Natural killer cell (primary cell): ENCODE measurements at regions not wholly inside any gene's neighbourhood (a gene's known extent, or its start where the extent isn't known, plus 50 kb on each side); places are given as distances from the start of the nearest gene placed in this dataset.
"Not testable (repeated sequence)": the region's sequence is repeated elsewhere in the genome, so short reads cannot be mapped to it uniquely, and the experiment has no call there.

ENCODE experiments used
- ATAC-seq, 3 donors: fragments of 150-1000 bp in 2 of 3; fragments of 200-7000 bp in 1 of 3; cut with Tn5 transposase; 1 replicate in 1 of 3; 2 replicates in 2 of 3; pipeline ENCODE4 v1.10.0; 2021; ENCODE audit warnings: mild to moderate bottlenecking in 2 of 3, moderate library complexity in 2 of 3
- DNase-seq, 2 donors: peaks; one replicate each; pipeline versions ENCODE4 v3.0.0 to v3.0.0-alpha.2; 2013 to 2021; ENCODE audit warnings: mixed read lengths in 1 of 2
- H3K27ac ChIP-seq: one replicate; pipeline ENCODE4 v1.5.1; 2013; ENCODE audit warnings: mild to moderate bottlenecking, low read length
- H3K27me3 ChIP-seq: one replicate; pipeline ENCODE4 v1.6.1; 2013; ENCODE audit warnings: low read length; ENCODE audit not compliant: control insufficient read depth, insufficient read depth
- H3K36me3 ChIP-seq: one replicate; pipeline ENCODE4 v1.6.1; 2013; ENCODE audit warnings: low read length; ENCODE audit not compliant: control insufficient read depth, insufficient read depth
- H3K4me1 ChIP-seq: one replicate; pipeline ENCODE4 v1.6.1; 2013; ENCODE audit warnings: low read length; ENCODE audit not compliant: control insufficient read depth, insufficient read depth
- H3K4me3 ChIP-seq: one replicate; pipeline ENCODE4 v1.5.1; 2013; ENCODE audit warnings: low read length
- H3K9me3 ChIP-seq: one replicate; pipeline ENCODE4 v1.6.1; 2013; ENCODE audit warnings: low read length; ENCODE audit not compliant: control insufficient read depth, insufficient read depth
- H3K27ac Mint-ChIP-seq, 2 donors: one replicate each; pipeline ENCODE4 v1.8.0; 2022; ENCODE audit warnings: mild to moderate bottlenecking in 2 of 2, mixed read lengths in 2 of 2, moderate library complexity in 1 of 2
- H3K27me3 Mint-ChIP-seq, 2 donors: one replicate each; pipeline ENCODE4 v1.8.0; 2022; ENCODE audit warnings: low read depth in 2 of 2, mixed read lengths in 2 of 2
- H3K36me3 Mint-ChIP-seq: one replicate; pipeline ENCODE4 v1.8.0; 2022; ENCODE audit warnings: mixed read lengths
- H3K4me1 Mint-ChIP-seq, 2 donors: one replicate each; pipeline ENCODE4 v1.8.0; 2022; ENCODE audit warnings: mixed read lengths in 2 of 2
- H3K4me3 Mint-ChIP-seq: one replicate; pipeline ENCODE4 v1.8.0; 2022; ENCODE audit warnings: mild to moderate bottlenecking, moderate library complexity, mixed read lengths
- H3K9me3 Mint-ChIP-seq, 2 donors: one replicate each; pipeline ENCODE4 v1.8.0; 2022; ENCODE audit warnings: mixed read lengths in 2 of 2
- CTCF ChIP-seq: fragments of 200-600 bp; IDR thresholded peaks from one replicate; pipeline ENCODE4 v1.8.0; 2022; ENCODE audit warnings: antibody characterized with exemption
- WGBS: methylation state at CpG from one replicate; pipeline ENCODE4 v1.1.7; 2013; ENCODE audit warnings: missing lambda C conversion rate; ENCODE audit not compliant: insufficient coverage; 5-methylcytosine and 5-hydroxymethylcytosine counted together
- intact Hi-C: fragments of 100-400 bp; cut with micrococcal nuclease; formaldehyde crosslinking; loops from one replicate; pipeline ENCODE4 v1.14.2; 2022

DNA sequence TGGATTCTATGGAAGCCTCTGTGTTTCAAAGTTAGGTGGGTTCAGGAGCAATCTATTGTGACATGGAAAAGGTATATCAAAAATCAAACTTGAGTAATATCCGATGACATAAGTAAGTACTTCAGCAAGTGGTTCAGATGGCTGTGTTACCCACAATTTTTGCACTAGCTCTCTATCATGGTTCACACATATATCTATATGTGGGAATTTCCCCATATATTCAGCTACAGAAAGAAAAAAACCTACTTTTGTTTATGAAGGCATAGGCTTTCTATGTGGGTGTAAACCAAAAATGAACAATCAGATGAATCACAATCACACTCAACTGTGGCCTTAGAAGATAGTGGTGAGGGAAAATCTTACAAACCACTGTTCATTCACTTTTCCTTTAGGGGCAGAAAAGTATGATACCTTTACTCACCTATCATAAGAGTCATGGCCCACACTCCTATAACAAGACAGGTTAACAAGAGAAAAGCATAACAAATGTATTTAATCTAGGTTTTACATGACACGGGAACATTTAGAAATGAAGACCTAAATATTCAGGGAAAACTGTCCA, 449.6 kb upstream of the HTR1E start:
- peaks cover 4 to 8% of the 10 kb centered on the region in 2 donors for H3K9me3 Mint-ChIP-seq
- no peak for DNase-seq
- Histone ChIP-seq H3K4me1 (no peaks in the 10 kb centered on the region), H3K27ac (no peak overlapping the region), H3K4me3 (no peak overlapping the region), H3K36me3 (no peaks in the 10 kb centered on the region), H3K9me3 (peaks cover 5% of the 10 kb centered on the region), H3K27me3 (no peaks in the 10 kb centered on the region)
- no peak for TF ChIP-seq CTCF
- no peak for ATAC-seq
- H3K27me3 Mint-ChIP-seq = no peaks in the 10 kb centered on the region
- intact Hi-C loops = no loop called here
- H3K27ac Mint-ChIP-seq = no peak overlapping the region
- 96% methylated on average over 2 of the region's 2 CpGs for WGBS
- no peaks in the 10 kb centered on the region for H3K4me1 Mint-ChIP-seq
- H3K36me3 Mint-ChIP-seq = peaks cover 9% of the 10 kb centered on the region
- no peak overlapping the region for H3K4me3 Mint-ChIP-seq

DNA sequence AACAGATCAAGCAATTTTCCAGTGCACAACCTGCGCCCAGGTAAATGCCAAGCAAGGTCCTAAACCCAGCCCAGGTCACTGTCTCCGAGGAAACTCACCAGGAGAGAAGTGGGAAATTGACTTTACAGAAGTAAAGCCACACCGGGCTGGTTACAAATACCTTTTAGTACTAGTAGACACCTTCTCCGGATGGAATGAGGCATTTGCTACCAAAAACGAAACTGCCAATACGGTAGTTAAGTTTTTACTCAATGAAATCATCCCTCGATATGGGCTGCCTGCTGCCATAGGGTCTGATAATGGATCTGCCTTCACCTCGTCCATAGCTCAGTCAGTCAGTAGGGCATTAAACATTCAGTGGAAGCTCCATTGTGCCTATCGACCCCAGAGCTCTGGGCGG, 459.0 kb upstream of the HTR1E start:
- DNase-seq, H3K27me3 ChIP-seq, H3K4me3 Mint-ChIP-seq, intact Hi-C loops, H3K36me3 Mint-ChIP-seq, H3K4me3 ChIP-seq, H3K27ac ChIP-seq, ATAC-seq, H3K27me3 Mint-ChIP-seq, H3K36me3 ChIP-seq, H3K4me1 ChIP-seq, H3K27ac Mint-ChIP-seq, H3K9me3 Mint-ChIP-seq, H3K4me1 Mint-ChIP-seq: not testable (repeated sequence)
- 86% methylated on average over 10 of the region's 10 CpGs for WGBS
- peaks cover 13% of the 10 kb centered on the region for H3K9me3 ChIP-seq

DNA sequence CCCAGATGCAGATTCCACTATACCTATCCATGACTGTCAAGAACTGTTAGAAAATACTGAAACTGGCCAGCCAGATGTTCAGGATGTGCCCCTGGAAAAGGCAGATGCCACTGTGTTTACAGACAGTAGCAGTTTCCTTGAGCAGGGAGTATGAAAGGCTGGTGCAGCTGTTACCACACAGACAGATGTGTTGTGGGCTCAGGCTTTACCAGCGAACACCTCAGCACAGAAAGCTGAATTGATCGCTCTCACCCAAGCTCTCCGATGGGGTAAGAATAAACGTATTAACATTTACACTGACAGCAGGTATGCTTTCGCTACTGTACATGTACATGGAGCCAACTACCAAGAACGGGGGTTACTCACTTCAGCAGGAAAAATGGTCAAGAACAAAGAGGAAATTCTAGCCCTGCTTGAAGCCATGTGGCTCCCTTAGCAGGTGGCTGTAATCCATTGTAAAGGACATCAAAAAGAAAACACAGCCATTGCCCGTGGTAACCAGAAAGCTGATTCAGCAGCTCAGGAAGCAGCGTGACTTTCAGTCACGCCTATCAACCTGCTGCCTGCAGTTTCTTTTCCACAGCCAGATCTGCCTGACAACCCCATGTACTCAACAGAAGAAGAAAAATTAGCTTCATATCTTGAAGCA, 459.7 kb upstream of the HTR1E start:
- ATAC-seq = no peak
- Histone ChIP-seq H3K27me3 (no peaks in the 10 kb centered on the region), H3K4me3 (no peak overlapping the region), H3K4me1 (no peaks in the 10 kb centered on the region), H3K27ac (no peak overlapping the region), H3K36me3 (no peaks in the 10 kb centered on the region), H3K9me3 (peaks cover 13% of the 10 kb centered on the region)
- WGBS = 54% methylated on average over 9 of the region's 9 CpGs
- H3K27me3 Mint-ChIP-seq = no peaks in the 10 kb centered on the region
- no peak overlapping the region for H3K4me3 Mint-ChIP-seq
- no peak for TF ChIP-seq CTCF
- H3K27ac Mint-ChIP-seq = no peak overlapping the region
- peaks cover 3 to 9% of the 10 kb centered on the region in 2 donors for H3K9me3 Mint-ChIP-seq
- H3K4me1 Mint-ChIP-seq = no peaks in the 10 kb centered on the region
- DNase-seq = no peak
- no peaks in the 10 kb centered on the region for H3K36me3 Mint-ChIP-seq
- intact Hi-C loops = no loop called here

GRCh38 chr6:86476311-86476710, 461.0 kb upstream of the HTR1E start:
- H3K36me3 ChIP-seq = no peaks in the 10 kb centered on the region
- no peaks in the 10 kb centered on the region for H3K36me3 Mint-ChIP-seq
- intact Hi-C loops = no loop called here
- no peak for ATAC-seq
- no peaks in the 10 kb centered on the region for H3K4me1 Mint-ChIP-seq
- H3K27ac ChIP-seq = no peak overlapping the region
- TF ChIP-seq CTCF = no peak
- no peak overlapping the region for H3K4me3 ChIP-seq
- H3K27ac Mint-ChIP-seq = no peak overlapping the region
- no peaks in the 10 kb centered on the region for H3K27me3 Mint-ChIP-seq
- DNase-seq = no peak
- WGBS = 78% methylated on average over 4 of the region's 4 CpGs
- H3K9me3 Mint-ChIP-seq = peaks cover 7 to 11% of the 10 kb centered on the region in 2 donors
- no peaks in the 10 kb centered on the region for H3K4me1 ChIP-seq
- no peak overlapping the region for H3K4me3 Mint-ChIP-seq
- peaks cover 13% of the 10 kb centered on the region for H3K9me3 ChIP-seq
- no peaks in the 10 kb centered on the region for H3K27me3 ChIP-seq
